CD8-positive, alpha-beta memory T cell (primary cell): ENCODE measurements at regions not wholly inside any gene's neighbourhood (a gene's known extent, or its start where the extent isn't known, plus 50 kb on each side); places are given as distances from the start of the nearest gene placed in this dataset.

Experiments
- CTCF ChIA-PET: fragments of 350-600 bp; sonication (Branson Sonifier 250); formaldehyde crosslinking; loops from one replicate; lab custom pipeline; 2021; ENCODE audit warnings: antibody characterized with exemption; lab: Charles Lee
- POLR2A ChIA-PET: fragments of 350-600 bp; sonication (Branson Sonifier 250); formaldehyde crosslinking; loops from one replicate; lab custom pipeline; 2021; ENCODE audit warnings: antibody characterized with exemption; lab: Charles Lee
- DNase-seq, 5 donors: peaks; one replicate each; pipeline versions ENCODE4 v3.0.0 to v3.0.0-alpha.2; 2020 to 2022; ENCODE audit warnings: mixed read lengths in 1 of 5
- H3K27ac ChIP-seq: one replicate; pipeline ENCODE4 v1.7.0; 2013; ENCODE audit warnings: low read depth, mild to moderate bottlenecking, low read length, moderate library complexity
- H3K27me3 ChIP-seq: 2 replicates; pipeline ENCODE4 v1.7.0; 2013; ENCODE audit warnings: low read length, mild to moderate bottlenecking; ENCODE audit not compliant: insufficient read depth, poor library complexity, severe bottlenecking
- H3K36me3 ChIP-seq: 2 replicates; pipeline ENCODE4 v1.7.0; 2013; ENCODE audit warnings: mild to moderate bottlenecking, low read length, moderate library complexity; ENCODE audit not compliant: insufficient read depth
- H3K4me1 ChIP-seq: 2 replicates; pipeline ENCODE4 v1.7.0; 2013; ENCODE audit warnings: mild to moderate bottlenecking, low read length, moderate library complexity; ENCODE audit not compliant: insufficient read depth
- H3K4me3 ChIP-seq: 2 replicates; pipeline ENCODE4 v1.7.0; 2013; ENCODE audit warnings: mild to moderate bottlenecking, low read length
- H3K9me3 ChIP-seq: 2 replicates; pipeline ENCODE4 v1.7.0; 2013; ENCODE audit warnings: mild to moderate bottlenecking, low read length
- H3K27ac Mint-ChIP-seq, 8 donors: one replicate each; pipeline ENCODE4 v1.8.0; 2020 to 2021; ENCODE audit warnings: mixed read lengths in 8 of 8, mild to moderate bottlenecking in 6 of 8, inconsistent platforms in 3 of 8, moderate library complexity in 3 of 8
- H3K27me3 Mint-ChIP-seq, 2 donors: one replicate each; pipeline ENCODE4 v1.8.0; 2020 to 2021; ENCODE audit warnings: mixed read lengths in 2 of 2, mild to moderate bottlenecking in 1 of 2, moderate library complexity in 1 of 2
- H3K36me3 Mint-ChIP-seq, 3 donors: one replicate each; pipeline ENCODE4 v1.8.0; 2020 to 2021; ENCODE audit warnings: mixed read lengths in 3 of 3, inconsistent platforms in 1 of 3, mild to moderate bottlenecking in 1 of 3
- H3K4me1 Mint-ChIP-seq, 3 donors: one replicate each; pipeline ENCODE4 v1.8.0; 2020 to 2021; ENCODE audit warnings: mixed read lengths in 3 of 3, inconsistent platforms in 1 of 3, mild to moderate bottlenecking in 1 of 3
- H3K4me3 Mint-ChIP-seq, 7 donors: one replicate each; pipeline ENCODE4 v1.8.0; 2020 to 2021; ENCODE audit warnings: mixed read lengths in 7 of 7, mild to moderate bottlenecking in 6 of 7, moderate library complexity in 4 of 7, inconsistent platforms in 2 of 7
- H3K9me3 Mint-ChIP-seq, 5 donors: one replicate each; pipeline ENCODE4 v1.8.0; 2020 to 2022; ENCODE audit warnings: mixed read lengths in 5 of 5, mild to moderate bottlenecking in 3 of 5, moderate library complexity in 2 of 5, inconsistent platforms in 1 of 5

GRCh38 chr14:22070119-22070982 lies 396.7 kb upstream of the OR4E1 start:
- DNase-seq: peak; percentile 10 to 67 (median 37)
- peaks cover 0 to 1% (median 0%) of the 10 kb centered on the region in 3 donors for H3K36me3 Mint-ChIP-seq
- peak overlapping the region; percentile 58 to 93 (median 78) for H3K27ac Mint-ChIP-seq
- no peaks in the 10 kb centered on the region for H3K9me3 ChIP-seq
- H3K4me3 ChIP-seq: peak overlapping the region; percentile 70
- H3K27me3 Mint-ChIP-seq: no peaks in the 10 kb centered on the region
- H3K4me3 Mint-ChIP-seq: peak overlapping the region; percentile 85 to 92 (median 90)
- H3K4me1 Mint-ChIP-seq: peaks cover 28 to 29% (median 28%) of the 10 kb centered on the region in 3 donors
- no peaks in the 10 kb centered on the region for H3K9me3 Mint-ChIP-seq
- H3K27ac ChIP-seq: no peak overlapping the region
- H3K36me3 ChIP-seq: no peaks in the 10 kb centered on the region
- ChIA-PET POLR2A (interaction anchor here (1.1 to 1.2 kb wide), 3 partner anchors 431 to 491 kb away, joined by 3 to 4 read pairs (median 4); no protein-coding TSS in a partner anchor), CTCF (interaction anchor here (1.0 kb wide), 1 partner anchor 23 kb away, joined by 5 read pairs; no protein-coding TSS in a partner anchor)
- peaks cover 16% of the 10 kb centered on the region for H3K4me1 ChIP-seq
- no peaks in the 10 kb centered on the region for H3K27me3 ChIP-seq

GRCh38 chr14:22065347-22065746 lies 391.7 kb upstream of the OR4E1 start:
- H3K27ac ChIP-seq: no peak overlapping the region
- no peaks in the 10 kb centered on the region for H3K27me3 ChIP-seq
- Mint-ChIP-seq H3K27me3 (no peaks in the 10 kb centered on the region), H3K4me3 (peak overlapping the region in 2 of 7 donors; percentile 20 to 46), H3K27ac (peak overlapping the region in 2 of 8 donors; percentile 15 to 45), H3K36me3 (no peaks in the 10 kb centered on the region), H3K9me3 (no peaks in the 10 kb centered on the region), H3K4me1 (peaks cover 10 to 13% (median 12%) of the 10 kb centered on the region in 3 donors)
- peaks cover 11% of the 10 kb centered on the region for H3K4me1 ChIP-seq
- H3K9me3 ChIP-seq: no peaks in the 10 kb centered on the region
- H3K36me3 ChIP-seq: no peaks in the 10 kb centered on the region
- ChIA-PET POLR2A (interaction anchor here (1.3 kb wide), 1 partner anchor 19 kb away, joined by 3 read pairs; no protein-coding TSS in a partner anchor), CTCF (interaction anchor here (1.3 to 2.2 kb wide), 2 partner anchors 12 to 18 kb away, joined by 5 read pairs; no protein-coding TSS in a partner anchor)
- H3K4me3 ChIP-seq: no peak overlapping the region
- no peak for DNase-seq

- no peak overlapping the region for H3K4me3 ChIP-seq
- Mint-ChIP-seq H3K9me3 (peaks cover 0 to 2% (median 0%) of the 10 kb centered on the region in 5 donors), H3K4me3 (no peak overlapping the region), H3K27me3 (no peaks in the 10 kb centered on the region), H3K36me3 (no peaks in the 10 kb centered on the region), H3K4me1 (peaks cover 0 to 4% (median 3%) of the 10 kb centered on the region in 3 donors), H3K27ac (peak overlapping the region in 1 of 8 donors; percentile 39)
- CTCF ChIA-PET: no interaction called here
- H3K36me3 ChIP-seq: no peaks in the 10 kb centered on the region
- peak in 1 of 5 donors; percentile 20 for DNase-seq
- H3K9me3 ChIP-seq: no peaks in the 10 kb centered on the region
- no peaks in the 10 kb centered on the region for H3K4me1 ChIP-seq
- no peaks in the 10 kb centered on the region for H3K27me3 ChIP-seq
- no peak overlapping the region for H3K27ac ChIP-seq
- POLR2A ChIA-PET: no interaction called here
These were observed 385.6 kb upstream of the OR4E1 start for GRCh38 chr14:22059201-22059600.

GRCh38 chr14:22052795-22053194 lies 379.2 kb upstream of the OR4E1 start:
- Mint-ChIP-seq H3K9me3 (peaks cover 0 to 2% (median 0%) of the 10 kb centered on the region in 5 donors), H3K27me3 (peaks cover 0 to 3% of the 10 kb centered on the region in 2 donors), H3K4me1 (peaks cover 2 to 32% (median 14%) of the 10 kb centered on the region in 3 donors), H3K27ac (peak overlapping the region in 2 of 8 donors; percentile 19 to 72), H3K4me3 (peak overlapping the region in 6 of 7 donors; percentile 68 to 87 (median 79)), H3K36me3 (peaks cover 0 to 2% (median 0%) of the 10 kb centered on the region in 3 donors)
- H3K36me3 ChIP-seq: no peaks in the 10 kb centered on the region
- no peak overlapping the region for H3K27ac ChIP-seq
- DNase-seq: peak in 1 of 5 donors; percentile 47
- no peaks in the 10 kb centered on the region for H3K27me3 ChIP-seq
- H3K4me1 ChIP-seq: peaks cover 6% of the 10 kb centered on the region
- H3K4me3 ChIP-seq: peak overlapping the region; percentile 45
- ChIA-PET POLR2A (interaction anchor here (0.6 kb wide), 1 partner anchor 453 kb away, joined by 3 read pairs; no protein-coding TSS in a partner anchor), CTCF (interaction anchor here (1.6 to 2.2 kb wide), 2 partner anchors 14 to 48 kb away, joined by 3 to 5 read pairs; no protein-coding TSS in a partner anchor)
- H3K9me3 ChIP-seq: no peaks in the 10 kb centered on the region

GRCh38 chr14:22047115-22047514 lies 373.5 kb upstream of the OR4E1 start:
- no peaks in the 10 kb centered on the region for H3K9me3 ChIP-seq
- ChIA-PET CTCF (interaction anchor here (0.6 to 1.6 kb wide), 6 partner anchors 19 to 485 kb away, joined by 3 to 9 read pairs (median 4); no protein-coding TSS in a partner anchor), POLR2A (interaction anchor here (0.7 to 1.3 kb wide), 4 partner anchors 18 to 509 kb away, joined by 3 read pairs; no protein-coding TSS in a partner anchor)
- no peak overlapping the region for H3K4me3 ChIP-seq
- Mint-ChIP-seq H3K27me3 (peaks cover 0 to 5% of the 10 kb centered on the region in 2 donors), H3K27ac (peak overlapping the region in 7 of 8 donors; percentile 42 to 80 (median 68)), H3K9me3 (peaks cover 0 to 1% (median 0%) of the 10 kb centered on the region in 5 donors), H3K4me3 (peak overlapping the region in 3 of 7 donors; percentile 58 to 63 (median 60)), H3K4me1 (peaks cover 13 to 39% (median 15%) of the 10 kb centered on the region in 3 donors), H3K36me3 (peaks cover 0 to 1% (median 0%) of the 10 kb centered on the region in 3 donors)
- no peak overlapping the region for H3K27ac ChIP-seq
- H3K4me1 ChIP-seq: peaks cover 8% of the 10 kb centered on the region
- peak in 3 of 5 donors; percentile 37 to 59 (median 57) for DNase-seq
- H3K36me3 ChIP-seq: no peaks in the 10 kb centered on the region
- no peaks in the 10 kb centered on the region for H3K27me3 ChIP-seq

GRCh38 chr14:22046063-22046462 lies 372.4 kb upstream of the OR4E1 start:
- no peak overlapping the region for H3K4me3 ChIP-seq
- H3K27me3 ChIP-seq: no peaks in the 10 kb centered on the region
- no peak for DNase-seq
- peaks cover 8% of the 10 kb centered on the region for H3K4me1 ChIP-seq
- no peaks in the 10 kb centered on the region for H3K36me3 ChIP-seq
- H3K9me3 Mint-ChIP-seq: no peaks in the 10 kb centered on the region
- H3K4me1 Mint-ChIP-seq: peaks cover 10 to 34% (median 11%) of the 10 kb centered on the region in 3 donors
- no peaks in the 10 kb centered on the region for H3K36me3 Mint-ChIP-seq
- no peaks in the 10 kb centered on the region for H3K9me3 ChIP-seq
- ChIA-PET POLR2A (interaction anchor here (1.3 kb wide), 1 partner anchor 19 kb away, joined by 3 read pairs; no protein-coding TSS in a partner anchor), CTCF (interaction anchor here (1.1 to 1.5 kb wide), 2 partner anchors 486 to 511 kb away, joined by 3 to 4 read pairs; no protein-coding TSS in a partner anchor)
- H3K4me3 Mint-ChIP-seq: peak overlapping the region in 3 of 7 donors; percentile 19 to 45 (median 39)
- no peak overlapping the region for H3K27ac ChIP-seq
- H3K27ac Mint-ChIP-seq: peak overlapping the region in 5 of 8 donors; percentile 48 to 81 (median 65)
- peaks cover 0 to 3% of the 10 kb centered on the region in 2 donors for H3K27me3 Mint-ChIP-seq

GRCh38 chr14:22044193-22044592 lies 370.6 kb upstream of the OR4E1 start:
- peaks cover 10 to 29% (median 15%) of the 10 kb centered on the region in 3 donors for H3K4me1 Mint-ChIP-seq
- Histone ChIP-seq H3K4me3 (no peak overlapping the region), H3K36me3 (no peaks in the 10 kb centered on the region), H3K4me1 (peaks cover 8% of the 10 kb centered on the region), H3K9me3 (no peaks in the 10 kb centered on the region), H3K27me3 (no peaks in the 10 kb centered on the region), H3K27ac (no peak overlapping the region)
- H3K9me3 Mint-ChIP-seq: no peaks in the 10 kb centered on the region
- H3K27ac Mint-ChIP-seq: no peak overlapping the region
- no peak for DNase-seq
- POLR2A ChIA-PET: no interaction called here
- no peaks in the 10 kb centered on the region for H3K36me3 Mint-ChIP-seq
- H3K27me3 Mint-ChIP-seq: peaks cover 0 to 3% of the 10 kb centered on the region in 2 donors
- CTCF ChIA-PET: no interaction called here
- no peak overlapping the region for H3K4me3 Mint-ChIP-seq
